Skeletal muscle cell (primary cell): ENCODE measurements at regions not wholly inside any gene's neighbourhood (a gene's known extent, or its start where the extent isn't known, plus 50 kb on each side); places are given as distances from the start of the nearest gene placed in this dataset.
"Not testable (repeated sequence)": the region's sequence is repeated elsewhere in the genome, so short reads cannot be mapped to it uniquely, and the experiment has no call there.

Experiments
- DNase-seq: peaks from one replicate; pipeline ENCODE4 v3.0.0-alpha.2; 2010; ENCODE audit warnings: low read depth
- H3K4me3 ChIP-seq: 2 replicates; pipeline ENCODE4 v1.5.1; 2011; ENCODE audit warnings: low read depth, mild to moderate bottlenecking, control low read depth, low read length, moderate library complexity

DNA sequence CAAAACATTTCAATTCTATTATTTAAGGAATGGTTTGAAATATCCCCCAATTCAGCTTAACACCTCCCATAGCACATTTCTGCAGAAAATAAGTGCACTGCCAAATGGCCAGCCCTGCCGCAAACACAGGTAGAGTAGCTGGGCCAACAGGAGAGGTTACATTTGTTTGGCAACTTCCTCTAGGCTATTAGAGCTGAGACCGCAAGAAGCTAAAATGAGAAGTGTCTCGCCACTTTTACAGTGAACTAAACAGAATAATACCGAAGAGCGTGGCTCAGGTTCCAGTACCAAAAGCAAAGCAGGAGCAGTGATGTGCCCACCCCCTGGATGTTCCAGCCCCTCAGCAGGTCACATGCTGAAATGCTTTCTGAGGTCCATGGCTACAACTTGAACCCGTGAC lies 154.5 kb upstream of the PKN2 start:
- DNase-seq = no peak
- H3K4me3 ChIP-seq = no peak overlapping the region

DNA sequence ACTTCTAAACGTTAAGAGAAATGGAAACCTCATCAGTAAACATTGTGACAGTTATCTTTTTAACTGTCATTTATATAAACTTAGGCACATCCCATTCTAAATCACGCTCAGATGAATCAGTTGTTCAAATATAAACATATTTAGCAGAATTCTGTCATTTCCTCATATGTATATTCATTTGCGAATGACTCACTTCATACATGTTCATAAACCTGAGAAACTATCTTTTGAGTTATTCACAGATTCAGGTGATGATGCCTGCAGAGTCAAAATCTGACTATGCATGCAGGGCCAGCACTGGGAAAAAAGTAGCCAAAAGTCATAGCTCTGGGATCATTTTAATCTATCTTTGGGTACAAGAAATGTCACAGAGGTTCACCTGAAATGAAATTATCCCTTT lies 153.8 kb upstream of the PKN2 start:
- H3K4me3 ChIP-seq = no peak overlapping the region
- DNase-seq = no peak

DNA sequence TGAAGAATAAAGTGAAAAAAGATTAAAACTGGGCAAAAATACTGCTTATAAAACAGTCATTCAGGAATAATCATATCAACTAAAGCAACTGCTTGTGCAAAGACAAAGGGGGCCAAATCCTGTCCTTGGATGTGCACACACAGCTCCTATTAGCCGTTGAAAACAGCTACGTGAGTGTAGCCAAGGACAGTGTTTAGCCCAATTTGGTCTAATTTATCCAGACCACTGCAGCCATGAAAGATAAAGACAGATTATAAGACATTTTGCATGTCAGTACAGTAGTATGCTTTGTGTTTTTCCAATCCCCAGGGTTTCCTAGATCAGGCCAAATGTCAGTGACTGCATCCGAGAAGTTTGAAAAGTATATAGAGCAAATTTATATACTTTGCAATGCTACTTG lies 146.3 kb upstream of the PKN2 start:
- no peak for DNase-seq

DNA sequence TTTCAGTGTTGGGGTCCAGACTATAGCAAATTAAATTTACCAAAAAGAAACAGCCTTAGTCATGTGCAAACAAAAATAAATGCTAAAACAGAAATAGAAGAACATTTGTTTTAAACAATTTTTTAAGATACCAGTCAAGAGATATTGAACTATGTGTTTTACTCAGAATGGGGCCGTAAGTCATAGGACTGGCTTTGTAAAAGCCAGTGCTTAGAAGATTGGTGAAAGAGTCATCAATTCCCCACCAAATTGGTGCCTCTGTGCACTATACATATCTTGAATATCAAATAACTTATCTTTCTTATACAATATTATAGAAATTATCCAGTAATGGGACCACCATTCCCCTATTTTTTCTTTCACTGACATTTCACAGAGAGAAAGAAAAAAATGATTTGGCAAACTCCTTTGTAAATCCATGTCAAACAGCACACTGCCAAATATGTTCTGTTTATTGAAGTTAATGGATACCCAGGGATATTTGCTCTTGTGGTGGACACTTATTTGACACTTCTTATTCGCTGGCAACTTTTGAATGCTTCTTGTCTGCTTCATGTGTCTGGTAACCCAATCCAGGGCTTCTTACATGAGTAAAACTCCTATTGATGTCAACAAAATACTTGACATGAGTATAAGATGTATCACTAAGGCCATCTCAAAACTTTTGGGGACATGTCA lies 145.7 kb upstream of the PKN2 start:
- no peak overlapping the region for H3K4me3 ChIP-seq
- no peak for DNase-seq

More for the DNA sequence above, 146.3 kb upstream of the PKN2 start:
- no peak overlapping the region for H3K4me3 ChIP-seq

DNA sequence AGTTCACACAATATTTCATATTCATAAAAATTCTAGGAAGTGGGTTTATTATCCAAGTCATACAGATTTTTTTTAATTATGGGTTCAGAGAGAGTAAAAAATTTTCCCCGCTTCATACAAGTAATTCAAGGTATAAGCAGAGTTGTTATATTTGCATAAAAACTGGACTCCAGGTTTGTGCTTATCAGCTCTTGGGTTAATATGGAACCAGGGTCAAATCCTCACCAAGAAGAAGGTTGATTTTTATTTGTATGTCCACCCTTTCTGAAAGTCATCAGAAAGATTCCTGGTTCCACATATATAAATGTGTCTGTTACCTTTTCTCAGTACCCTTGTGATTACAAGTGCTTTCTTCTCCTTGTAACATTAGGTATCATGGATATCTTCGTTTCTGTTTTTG lies 143.8 kb upstream of the PKN2 start:
- DNase-seq = no peak
- no peak overlapping the region for H3K4me3 ChIP-seq

DNA sequence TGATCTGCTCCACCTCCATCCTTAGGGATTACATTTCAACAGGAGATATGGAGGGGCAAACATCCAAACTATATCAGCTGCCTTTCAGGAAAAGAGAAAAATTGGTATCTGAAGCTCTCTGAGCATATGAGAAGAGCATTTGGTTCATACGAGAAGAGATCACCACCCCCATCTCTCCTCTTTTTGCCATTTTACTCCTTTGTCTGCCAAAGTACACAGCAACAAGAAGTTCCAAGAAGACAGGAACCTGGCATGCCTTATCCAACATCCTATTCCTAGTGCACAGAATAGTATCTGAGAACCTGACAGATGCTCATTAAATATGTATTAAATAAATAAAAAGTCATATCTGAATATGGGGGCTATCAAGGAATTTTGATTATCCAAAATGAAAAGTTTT lies 142.5 kb upstream of the PKN2 start:
- no peak for DNase-seq
- no peak overlapping the region for H3K4me3 ChIP-seq

DNA sequence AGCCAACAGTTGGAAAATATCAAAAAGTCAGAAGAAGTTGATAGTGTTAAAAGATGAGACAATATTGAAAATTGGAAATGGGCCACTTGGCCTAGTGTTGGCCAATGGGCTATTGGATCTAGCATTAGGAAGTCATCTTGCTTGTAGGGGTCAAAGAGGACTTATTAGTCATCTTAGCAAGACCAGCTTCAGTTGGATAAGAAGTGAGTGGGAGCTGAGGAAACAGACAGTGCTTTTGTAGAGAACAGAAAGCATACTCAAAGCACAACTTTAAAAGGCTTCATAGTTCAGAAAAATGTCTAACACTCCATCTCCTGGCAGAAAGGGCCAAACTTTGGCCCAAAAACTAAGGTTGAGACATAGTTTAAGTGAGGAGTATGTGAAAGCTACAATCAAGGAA lies 139.9 kb upstream of the PKN2 start:
- no peak overlapping the region for H3K4me3 ChIP-seq
- peak; percentile 8 for DNase-seq

DNA sequence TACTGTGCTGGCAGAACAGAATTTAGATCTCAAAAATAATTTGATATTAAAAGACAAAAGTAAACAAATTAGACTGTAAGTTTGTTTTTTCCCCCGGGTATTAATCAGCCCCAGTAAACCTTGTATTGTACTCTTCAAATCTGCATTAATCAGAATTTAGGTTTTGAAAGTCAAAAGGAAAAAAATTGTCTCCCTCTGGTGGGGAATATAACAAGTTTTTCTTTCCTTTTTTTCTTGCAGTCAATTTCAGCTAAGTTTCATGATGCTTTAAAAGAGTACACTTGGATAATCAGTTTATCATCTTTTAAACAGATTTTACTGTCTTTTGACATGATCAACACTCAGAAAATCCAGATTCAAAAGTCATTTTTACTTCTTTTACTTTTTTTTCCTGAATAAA lies 134.5 kb upstream of the PKN2 start:
- DNase-seq = no peak

DNA sequence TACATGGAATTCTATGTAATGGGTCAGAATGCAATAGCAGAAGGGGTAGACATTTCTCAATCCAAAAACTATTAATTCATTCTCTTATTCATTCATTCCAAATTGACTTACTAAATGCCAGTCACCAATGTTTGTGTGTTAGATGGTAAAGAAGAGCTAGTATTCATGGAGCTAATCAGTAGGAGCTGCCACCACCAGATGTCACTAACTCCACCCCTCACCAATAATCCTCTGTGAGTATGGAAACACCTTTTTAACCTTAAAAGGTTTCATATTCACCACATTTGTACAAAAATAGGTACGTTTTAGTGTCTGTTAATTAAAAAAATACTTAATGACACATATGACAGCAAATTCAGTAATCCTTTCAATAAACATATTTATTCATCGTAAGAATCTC lies 131.8 kb upstream of the PKN2 start:
- DNase-seq = no peak
- no peak overlapping the region for H3K4me3 ChIP-seq

More for the DNA sequence above, 134.5 kb upstream of the PKN2 start:
- H3K4me3 ChIP-seq = no peak overlapping the region

DNA sequence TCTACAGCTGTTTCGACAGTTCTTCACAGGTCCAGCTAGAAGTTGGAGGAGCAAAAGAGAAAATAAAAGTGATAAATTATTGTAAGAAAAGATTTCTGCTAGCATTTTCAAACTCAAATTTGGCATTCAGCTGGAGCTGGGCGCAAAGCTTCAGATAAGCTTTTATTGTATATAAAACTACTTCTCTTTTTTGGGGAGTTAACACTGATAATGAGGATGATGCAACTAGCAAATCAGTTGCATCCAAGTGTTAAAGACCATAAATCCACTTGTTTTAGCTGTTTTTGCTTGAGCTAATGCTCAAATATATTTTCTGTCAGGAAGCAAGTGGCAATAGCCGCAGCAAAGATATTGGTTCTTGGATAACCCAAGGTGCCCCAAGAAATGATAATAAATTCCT lies 127.1 kb upstream of the PKN2 start:
- no peak overlapping the region for H3K4me3 ChIP-seq
- DNase-seq = no peak

DNA sequence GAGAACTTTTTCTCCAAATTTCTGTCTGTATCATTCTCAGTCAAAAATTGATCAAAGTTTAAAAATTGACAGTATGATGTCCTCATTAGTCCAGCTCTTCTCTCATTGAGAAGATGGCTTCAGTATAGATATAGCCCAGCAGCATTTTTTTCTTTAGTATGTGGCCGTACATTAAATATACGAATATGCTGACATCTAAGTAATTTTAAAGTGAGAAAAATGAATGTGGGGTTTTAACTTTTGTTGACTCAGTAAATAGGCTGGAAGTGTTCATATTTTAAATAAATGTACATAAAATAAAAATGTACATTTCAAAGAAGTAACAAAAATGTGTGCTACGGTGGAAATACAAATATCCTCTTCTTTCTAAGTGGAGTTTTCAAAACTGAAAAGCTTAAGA lies 123.5 kb upstream of the PKN2 start:
- DNase-seq = no peak
- H3K4me3 ChIP-seq = no peak overlapping the region

DNA sequence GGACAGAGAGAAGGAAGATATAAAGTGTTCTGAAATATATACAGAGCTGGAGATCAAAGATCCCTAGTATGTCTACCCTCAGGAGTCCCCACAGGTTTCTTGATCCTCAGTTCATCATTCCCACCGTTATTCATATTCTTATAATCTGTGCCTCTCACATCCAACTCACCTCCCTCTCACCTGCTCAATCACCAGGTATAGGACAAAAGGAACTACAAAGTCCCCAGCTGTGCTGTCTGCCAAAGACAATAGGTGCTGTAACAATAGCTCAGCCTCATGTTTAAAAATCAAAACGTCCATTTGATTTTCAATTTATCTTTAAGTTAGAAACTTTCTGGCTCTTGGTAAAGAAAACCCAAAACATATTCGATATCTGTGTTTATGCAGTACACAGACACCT lies 121.1 kb upstream of the PKN2 start:
- DNase-seq = no peak

DNA sequence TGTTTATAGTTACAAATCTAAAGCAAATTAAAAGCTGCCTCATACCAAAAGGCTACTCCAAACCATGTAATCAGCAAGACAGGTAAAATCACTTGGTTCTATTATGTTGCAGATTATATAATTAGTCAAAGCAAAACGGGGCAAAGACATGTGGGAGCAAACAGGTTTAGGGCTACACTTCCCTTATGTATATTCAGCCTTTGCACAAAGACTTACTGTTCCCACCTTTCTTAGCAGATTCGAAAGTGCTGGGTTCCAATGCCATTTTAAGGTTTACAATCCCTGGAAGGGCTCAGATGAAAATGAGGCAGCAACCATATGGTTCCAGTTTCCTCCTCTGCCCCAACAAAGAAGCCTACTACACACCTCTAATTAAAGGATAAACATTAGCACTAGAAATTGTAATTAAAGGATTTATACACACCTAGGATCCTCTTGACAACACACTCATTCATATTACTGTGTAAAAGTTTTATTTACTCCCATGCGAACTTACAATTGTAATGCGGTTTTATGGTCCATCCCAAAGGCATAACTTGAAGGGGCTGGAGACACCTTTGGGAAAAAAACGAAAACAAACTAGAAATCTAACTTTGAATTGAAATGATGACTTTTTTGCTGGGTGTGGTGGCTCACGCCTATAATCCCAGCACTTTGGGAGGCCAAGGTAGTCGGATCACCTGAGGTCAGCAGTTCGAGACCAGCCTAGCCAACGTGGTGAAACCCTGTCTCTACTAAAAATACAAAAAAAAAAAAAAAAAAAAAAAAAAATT lies 117.3 kb upstream of the PKN2 start:
- DNase-seq = no peak
- H3K4me3 ChIP-seq = no peak overlapping the region

More for the DNA sequence above, 121.1 kb upstream of the PKN2 start:
- H3K4me3 ChIP-seq = no peak overlapping the region

DNA sequence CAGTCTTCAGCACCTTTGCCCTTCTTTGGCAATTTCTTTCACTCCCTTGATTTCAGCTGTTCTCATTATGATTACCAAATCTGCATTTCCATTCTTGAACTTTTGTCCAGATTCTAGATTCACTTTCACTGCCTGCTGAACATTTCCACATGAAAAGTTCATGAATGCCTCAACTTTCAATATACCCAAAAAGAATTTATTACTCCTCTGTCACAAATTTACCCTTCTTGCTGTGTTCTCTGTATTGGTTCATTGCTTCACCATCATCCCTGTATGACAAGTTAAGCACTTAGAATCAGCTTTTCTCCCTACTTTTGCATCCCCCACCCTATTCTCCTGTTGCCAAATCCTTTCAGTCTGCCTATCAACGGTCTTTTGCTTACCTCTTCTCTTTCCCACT lies 112.6 kb upstream of the PKN2 start:
- H3K4me3 ChIP-seq = no peak overlapping the region
- DNase-seq = no peak

DNA sequence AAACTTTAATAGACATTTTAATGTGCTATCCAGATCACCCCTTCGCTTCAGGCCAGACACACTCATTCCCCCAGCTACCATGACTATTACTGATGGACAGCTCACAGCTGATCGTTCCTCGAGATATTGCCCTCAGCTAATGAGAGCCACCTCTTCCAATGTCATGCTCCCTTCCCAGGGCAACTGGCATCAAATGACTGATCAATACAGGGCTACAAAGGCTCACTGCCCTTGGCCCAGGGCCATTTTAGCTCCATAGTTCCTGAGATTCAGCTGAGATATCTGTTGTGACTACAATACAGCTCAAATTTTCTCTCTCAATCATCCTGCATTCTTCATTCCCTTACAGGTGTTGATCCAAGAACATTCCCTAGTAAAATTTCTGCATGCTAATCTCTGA lies 104.5 kb upstream of the PKN2 start:
- no peak overlapping the region for H3K4me3 ChIP-seq
- no peak for DNase-seq

DNA sequence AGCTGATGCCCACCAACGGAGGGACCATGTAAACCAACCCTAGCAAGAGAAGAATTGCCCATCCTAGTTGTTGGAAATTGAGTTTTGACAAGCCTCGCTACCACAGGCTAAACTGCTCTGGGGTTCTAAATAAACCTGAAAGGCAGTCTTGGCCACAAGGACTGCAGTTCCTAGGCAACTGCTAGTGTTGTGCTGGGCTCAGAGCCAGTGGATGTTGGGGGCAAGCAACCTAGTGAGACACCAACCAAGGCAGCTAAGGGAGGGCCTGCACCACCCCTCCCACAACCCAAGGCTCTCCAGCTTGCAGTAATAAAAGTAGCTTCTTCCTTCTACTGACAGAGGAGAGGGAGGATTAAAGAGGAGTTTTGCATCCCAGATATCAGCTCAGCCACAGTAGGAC lies 102.4 kb upstream of the PKN2 start:
- H3K4me3 ChIP-seq = no peak overlapping the region
- no peak for DNase-seq

DNA sequence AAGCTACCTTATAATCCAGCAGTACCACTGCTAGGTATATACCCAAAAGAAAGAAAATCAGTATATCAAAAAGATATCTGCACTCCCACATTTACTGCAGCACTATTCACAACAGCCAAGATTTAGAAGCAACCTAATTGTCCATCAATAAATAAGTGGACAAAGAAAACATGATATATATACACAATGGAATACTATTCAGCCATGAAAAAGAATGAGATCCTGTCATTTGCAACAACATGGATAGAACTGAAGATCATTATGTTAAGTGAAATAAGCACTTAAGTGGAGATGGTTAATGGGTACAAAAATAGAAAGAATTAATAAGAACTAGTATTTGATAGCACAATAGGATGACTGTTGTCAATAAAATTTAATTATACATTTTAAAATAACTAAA lies 90.7 kb upstream of the PKN2 start:
- no peak for DNase-seq
- no peak overlapping the region for H3K4me3 ChIP-seq

DNA sequence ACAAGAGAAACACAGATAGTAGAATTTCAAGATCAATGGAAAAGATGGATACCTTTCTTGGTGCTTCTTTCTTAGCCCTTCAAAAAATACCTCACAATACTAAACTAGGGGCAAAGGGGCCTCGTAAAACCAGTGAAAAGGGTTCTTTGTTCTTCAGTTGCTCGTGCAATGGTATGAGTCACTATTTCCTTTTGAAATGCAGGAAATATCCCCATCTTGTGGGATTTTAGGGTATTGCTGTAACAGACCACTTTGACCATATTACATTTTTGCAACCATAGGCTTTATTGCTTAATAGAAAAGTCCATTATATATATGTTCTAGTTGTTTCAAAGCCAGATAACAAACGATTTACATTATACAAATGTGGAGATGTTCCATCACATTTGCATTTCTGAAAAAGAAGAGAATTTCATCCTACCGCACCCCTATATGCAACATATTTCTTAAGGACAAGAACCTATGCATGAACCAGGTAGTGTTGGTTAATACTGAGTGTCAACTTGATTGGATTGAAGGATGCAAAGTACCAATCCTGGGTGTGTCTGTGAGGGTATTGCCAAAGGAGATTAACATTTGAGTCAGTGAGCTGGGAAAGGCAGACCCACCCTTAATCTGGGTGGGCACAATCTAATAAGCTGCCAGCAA lies 88.6 kb upstream of the PKN2 start:
- no peak for DNase-seq
- H3K4me3 ChIP-seq = no peak overlapping the region

DNA sequence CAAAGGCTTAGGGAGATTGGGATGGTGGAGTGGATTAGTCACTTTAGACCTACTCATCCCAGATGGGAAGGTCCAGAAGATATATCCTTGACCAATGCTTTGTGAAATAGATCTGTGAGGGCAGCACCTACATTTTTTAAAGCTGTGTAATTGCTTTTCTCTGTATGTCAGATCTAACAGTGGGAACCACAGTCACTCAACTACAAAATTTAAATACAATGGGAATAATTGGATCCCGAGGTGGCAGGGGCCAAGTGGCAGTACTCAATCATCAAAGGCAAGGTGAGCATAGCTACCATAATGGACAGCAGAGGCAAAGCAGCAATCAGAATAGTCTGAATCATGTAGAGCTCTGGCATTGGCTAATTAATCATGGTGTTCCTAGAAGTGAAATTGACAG lies 86.1 kb upstream of the PKN2 start:
- DNase-seq, H3K4me3 ChIP-seq: not testable (repeated sequence)

DNA sequence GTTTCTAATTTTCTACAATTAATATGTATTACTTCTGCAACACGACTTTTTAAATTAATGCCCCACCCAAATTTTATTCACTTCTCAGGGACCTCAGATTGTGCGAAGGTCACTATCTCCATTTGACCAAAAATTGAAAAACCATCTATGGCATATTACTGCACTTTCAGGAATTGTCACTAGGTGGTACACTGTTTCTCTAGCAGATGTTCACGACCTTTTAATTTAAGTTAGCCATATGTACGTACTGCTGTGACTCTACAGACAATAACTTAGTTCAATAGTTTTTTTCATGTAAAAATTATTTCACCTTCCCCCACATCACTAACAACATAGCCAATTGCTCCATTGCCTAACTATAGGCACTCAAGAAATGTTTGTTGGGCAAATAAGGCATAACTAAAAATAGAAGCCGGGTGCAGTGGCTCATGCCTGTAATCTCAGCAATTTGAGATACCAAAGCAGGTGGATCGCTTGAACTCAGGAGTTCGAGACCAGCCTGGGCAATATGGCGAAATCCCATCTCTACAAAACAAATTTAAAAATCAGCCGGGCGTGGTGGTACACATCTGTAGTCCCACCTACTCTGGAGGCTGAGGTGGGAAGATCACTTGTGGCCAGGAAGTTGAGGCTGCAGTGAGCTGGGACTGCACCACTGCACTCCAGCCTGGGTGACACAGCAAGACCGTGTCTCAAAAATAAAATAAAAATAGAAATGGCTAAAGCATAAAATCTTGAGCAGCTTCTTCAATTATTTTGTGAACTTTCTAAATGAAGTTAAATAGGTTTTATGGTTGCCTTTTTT lies 75.7 kb upstream of the PKN2 start:
- H3K4me3 ChIP-seq = no peak overlapping the region
- DNase-seq = no peak
